ENCODE measurements at regions not wholly inside any gene's neighbourhood (a gene's known extent, or its start where the extent isn't known, plus 50 kb on each side); places are given as distances from the start of the nearest gene placed in this dataset.

GRCh38 chr2:103155308-103155707 lies 393.5 kb downstream of the TMEM182 start:
- Histone ChIP-seq H3K4me1 (no peaks in the 10 kb centered on the region), H3K4me3 (no peak overlapping the region), H3K27me3 (ENCODE audit: low read depth) (no peaks in the 10 kb centered on the region), H3K9me3 (no peaks in the 10 kb centered on the region), H3K36me3 (replicated peaks) (no peaks in the 10 kb centered on the region)
- in situ Hi-C loops (cut with MboI; ENCODE audit: low sequenced_read_pairs), result no loop called here
- no peak for DNase-seq (ENCODE audit: low spot score in 2 of 2)

- in situ Hi-C loops (cut with MboI; ENCODE audit: low sequenced_read_pairs), result no loop called here
- H3K27me3 ChIP-seq (ENCODE audit: low read depth), result no peaks in the 10 kb centered on the region
- no peak for DNase-seq (ENCODE audit: low spot score in 2 of 2)
These were observed 397.2 kb downstream of the TMEM182 start for GRCh38 chr2:103159018-103159417.

GRCh38 chr2:103161456-103162289 lies 399.8 kb downstream of the TMEM182 start:
- no peak overlapping the region for H3K4me3 ChIP-seq
- DNase-seq (ENCODE audit: low spot score in 2 of 2), result peak; percentile 18 to 40
- in situ Hi-C loops (cut with MboI; ENCODE audit: low sequenced_read_pairs), result no loop called here

More at GRCh38 chr2:103159018-103159417, 397.2 kb downstream of the TMEM182 start:
- Histone ChIP-seq H3K36me3 (replicated peaks) (no peaks in the 10 kb centered on the region), H3K9me3 (no peaks in the 10 kb centered on the region), H3K4me1 (no peaks in the 10 kb centered on the region), H3K4me3 (no peak overlapping the region)

GRCh38 chr2:103164748-103165147 lies 402.9 kb downstream of the TMEM182 start:
- no peak overlapping the region for H3K4me3 ChIP-seq
- in situ Hi-C loops (cut with MboI; ENCODE audit: low sequenced_read_pairs), result no loop called here
- no peaks in the 10 kb centered on the region for H3K4me1 ChIP-seq
- H3K9me3 ChIP-seq, result no peaks in the 10 kb centered on the region
- no peaks in the 10 kb centered on the region for H3K27me3 ChIP-seq (ENCODE audit: low read depth)
- DNase-seq (ENCODE audit: low spot score in 2 of 2), result no peak
- no peaks in the 10 kb centered on the region for H3K36me3 ChIP-seq (replicated peaks)

More at GRCh38 chr2:103161456-103162289, 399.8 kb downstream of the TMEM182 start:
- Histone ChIP-seq H3K27me3 (ENCODE audit: low read depth) (no peaks in the 10 kb centered on the region), H3K4me1 (no peaks in the 10 kb centered on the region), H3K36me3 (replicated peaks) (no peaks in the 10 kb centered on the region), H3K9me3 (no peaks in the 10 kb centered on the region)

GRCh38 chr2:103165836-103166235 lies 404.0 kb downstream of the TMEM182 start:
- Histone ChIP-seq H3K4me3 (no peak overlapping the region), H3K4me1 (no peaks in the 10 kb centered on the region), H3K36me3 (replicated peaks) (no peaks in the 10 kb centered on the region), H3K27me3 (ENCODE audit: low read depth) (no peaks in the 10 kb centered on the region), H3K9me3 (no peaks in the 10 kb centered on the region)
- in situ Hi-C loops (cut with MboI; ENCODE audit: low sequenced_read_pairs), result no loop called here
- no peak for DNase-seq (ENCODE audit: low spot score in 2 of 2)

- no peaks in the 10 kb centered on the region for H3K9me3 ChIP-seq
- H3K4me3 ChIP-seq, result no peak overlapping the region
- no peaks in the 10 kb centered on the region for H3K27me3 ChIP-seq (ENCODE audit: low read depth)
- no peaks in the 10 kb centered on the region for H3K4me1 ChIP-seq
- H3K36me3 ChIP-seq (replicated peaks), result no peaks in the 10 kb centered on the region
- DNase-seq (ENCODE audit: low spot score in 2 of 2), result no peak
- in situ Hi-C loops (cut with MboI; ENCODE audit: low sequenced_read_pairs), result no loop called here
These were observed 404.9 kb downstream of the TMEM182 start for GRCh38 chr2:103166456-103167324.

GRCh38 chr2:103167599-103167998 lies 405.8 kb downstream of the TMEM182 start:
- Histone ChIP-seq H3K36me3 (replicated peaks) (no peaks in the 10 kb centered on the region), H3K27me3 (ENCODE audit: low read depth) (no peaks in the 10 kb centered on the region), H3K9me3 (no peaks in the 10 kb centered on the region), H3K4me3 (no peak overlapping the region), H3K4me1 (no peaks in the 10 kb centered on the region)
- no peak for DNase-seq (ENCODE audit: low spot score in 2 of 2)
- in situ Hi-C loops (cut with MboI; ENCODE audit: low sequenced_read_pairs), result no loop called here

GRCh38 chr2:103169861-103170260 lies 408.0 kb downstream of the TMEM182 start:
- H3K4me1 ChIP-seq, result no peaks in the 10 kb centered on the region
- no peak overlapping the region for H3K4me3 ChIP-seq
- no peak for DNase-seq (ENCODE audit: low spot score in 2 of 2)
- H3K27me3 ChIP-seq (ENCODE audit: low read depth), result no peaks in the 10 kb centered on the region
- no peaks in the 10 kb centered on the region for H3K9me3 ChIP-seq
- in situ Hi-C loops (cut with MboI; ENCODE audit: low sequenced_read_pairs), result no loop called here
- H3K36me3 ChIP-seq (replicated peaks), result no peaks in the 10 kb centered on the region

- in situ Hi-C loops (cut with MboI; ENCODE audit: low sequenced_read_pairs), result no loop called here
These were observed 411.0 kb downstream of the TMEM182 start for GRCh38 chr2:103172821-103173220.

GRCh38 chr2:103174711-103175110 lies 412.9 kb downstream of the TMEM182 start:
- no peaks in the 10 kb centered on the region for H3K4me1 ChIP-seq
- no peak for DNase-seq (ENCODE audit: low spot score in 2 of 2)
- no peak overlapping the region for H3K4me3 ChIP-seq
- no peaks in the 10 kb centered on the region for H3K9me3 ChIP-seq
- no peaks in the 10 kb centered on the region for H3K27me3 ChIP-seq (ENCODE audit: low read depth)
- H3K36me3 ChIP-seq (replicated peaks), result no peaks in the 10 kb centered on the region
- in situ Hi-C loops (cut with MboI; ENCODE audit: low sequenced_read_pairs), result no loop called here

More at GRCh38 chr2:103172821-103173220, 411.0 kb downstream of the TMEM182 start:
- H3K27me3 ChIP-seq (ENCODE audit: low read depth), result no peaks in the 10 kb centered on the region
- H3K9me3 ChIP-seq, result no peaks in the 10 kb centered on the region
- H3K4me3 ChIP-seq, result no peak overlapping the region
- no peak for DNase-seq (ENCODE audit: low spot score in 2 of 2)
- H3K36me3 ChIP-seq (replicated peaks), result no peaks in the 10 kb centered on the region
- H3K4me1 ChIP-seq, result no peaks in the 10 kb centered on the region

GRCh38 chr2:103176294-103176915 lies 414.6 kb downstream of the TMEM182 start:
- DNase-seq (ENCODE audit: low spot score in 2 of 2), result no peak
- no peaks in the 10 kb centered on the region for H3K27me3 ChIP-seq (ENCODE audit: low read depth)
- no peaks in the 10 kb centered on the region for H3K4me1 ChIP-seq
- no peaks in the 10 kb centered on the region for H3K9me3 ChIP-seq
- H3K4me3 ChIP-seq, result no peak overlapping the region
- in situ Hi-C loops (cut with MboI; ENCODE audit: low sequenced_read_pairs), result no loop called here
- H3K36me3 ChIP-seq (replicated peaks), result no peaks in the 10 kb centered on the region

GRCh38 chr2:103179798-103180197 lies 418.0 kb downstream of the TMEM182 start:
- H3K36me3 ChIP-seq (replicated peaks), result no peaks in the 10 kb centered on the region
- in situ Hi-C loops (cut with MboI; ENCODE audit: low sequenced_read_pairs), result no loop called here

GRCh38 chr2:103183061-103183460 lies 421.2 kb downstream of the TMEM182 start:
- in situ Hi-C loops (cut with MboI; ENCODE audit: low sequenced_read_pairs), result no loop called here
- no peak for DNase-seq (ENCODE audit: low spot score in 2 of 2)
- Histone ChIP-seq H3K9me3 (no peaks in the 10 kb centered on the region), H3K27me3 (ENCODE audit: low read depth) (no peaks in the 10 kb centered on the region), H3K4me3 (no peak overlapping the region), H3K36me3 (replicated peaks) (no peaks in the 10 kb centered on the region), H3K4me1 (no peaks in the 10 kb centered on the region)

More at GRCh38 chr2:103179798-103180197, 418.0 kb downstream of the TMEM182 start:
- no peak for DNase-seq (ENCODE audit: low spot score in 2 of 2)
- H3K9me3 ChIP-seq, result no peaks in the 10 kb centered on the region
- H3K27me3 ChIP-seq (ENCODE audit: low read depth), result no peaks in the 10 kb centered on the region
- H3K4me1 ChIP-seq, result no peaks in the 10 kb centered on the region
- no peak overlapping the region for H3K4me3 ChIP-seq
